DOHH2 (cell line): ENCODE measurements at regions not wholly inside any gene's neighbourhood (a gene's known extent, or its start where the extent isn't known, plus 50 kb on each side); places are given as distances from the start of the nearest gene placed in this dataset.

Experiments
- CTCF ChIP-seq: fragments of 200-600 bp; sonication (generic); IDR thresholded peaks from one replicate; pipeline ENCODE4 v1.5.1; 2014; ENCODE audit warnings: antibody characterized with exemption, mild to moderate bottlenecking, low read depth, low read length; ENCODE audit not compliant: poor library complexity, severe bottlenecking
- EZH2phosphoT487 ChIP-seq: fragments of 200-600 bp; sonication (generic); IDR thresholded peaks from 2 replicates; pipeline ENCODE4 v1.6.1; 2017; ENCODE audit warnings: borderline replicate concordance, mild to moderate bottlenecking, antibody characterized with exemption, low read length, moderate library complexity, mixed read lengths

GRCh38 chr2:147133286-147133908 lies 711.4 kb upstream of the ACVR2A start:
- TF ChIP-seq CTCF (no peak), EZH2phosphoT487 (no peak)
